NB4 (cell line): ENCODE measurements at regions not wholly inside any gene's neighbourhood (a gene's known extent, or its start where the extent isn't known, plus 50 kb on each side); places are given as distances from the start of the nearest gene placed in this dataset.
"Not testable (repeated sequence)": the region's sequence is repeated elsewhere in the genome, so short reads cannot be mapped to it uniquely, and the experiment has no call there.

Experiments
- CTCF ChIP-seq: IDR thresholded peaks from one replicate; pipeline ENCODE4 v1.5.1; 2012; ENCODE audit warnings: low read depth, low read length
- MAX ChIP-seq: IDR thresholded peaks from 2 replicates; pipeline ENCODE4 v1.6.1; 2011; ENCODE audit warnings: low read depth, low read length
- POLR2A ChIP-seq: IDR thresholded peaks from 2 replicates; pipeline ENCODE4 v1.6.1; 2011; ENCODE audit warnings: mild to moderate bottlenecking; ENCODE audit not compliant: insufficient read length; ENCODE audit errors: extremely low read depth

- TF ChIP-seq MAX, CTCF, POLR2A: not testable (repeated sequence)
Measured at GRCh38 chr21:6428498-6429092, 4092.8 kb upstream of the TPTE start.
